T-cell (primary cell): ENCODE measurements at regions not wholly inside any gene's neighbourhood (a gene's known extent, or its start where the extent isn't known, plus 50 kb on each side); places are given as distances from the start of the nearest gene placed in this dataset.

Source experiments
- ATAC-seq, 4 experiments: fragments of 200-7000 bp in 3 of 4; fragments of 150-1000 bp in 1 of 4; cut with Tn5 transposase; replicated peaks in 1 of 4; 1 replicate in 3 of 4; 2 replicates in 1 of 4; pipeline ENCODE4 v1.10.0; 2021; ENCODE audit warnings: moderate library complexity in 3 of 4, mild to moderate bottlenecking in 2 of 4, moderate number of reproducible peaks in 1 of 4
- CTCF ChIA-PET, 2 donors: fragments of 300-600 bp; sonication (Branson Sonifier 250); formaldehyde crosslinking; loops; one replicate each; lab custom pipeline; 2022; ENCODE audit warnings: antibody characterized with exemption in 2 of 2; lab: Charles Lee
- POLR2A ChIA-PET, 2 donors: fragments of 300-600 bp; sonication (Branson Sonifier 250); formaldehyde crosslinking; loops; one replicate each; lab custom pipeline; 2022; ENCODE audit warnings: antibody characterized with exemption in 2 of 2; lab: Charles Lee
- DNase-seq, 35 experiments: peaks; one replicate each; pipeline versions ENCODE4 v3.0.0 to v3.0.0-alpha.2; 2013 to 2023
- H3K27ac ChIP-seq: one replicate; pipeline ENCODE4 v1.5.1; 2013; ENCODE audit warnings: low read length
- H3K27me3 ChIP-seq, 2 experiments: replicated peaks in 1 of 2; 1 replicate in 1 of 2; 2 replicates in 1 of 2; pipeline versions ENCODE4 v1.6.1 to v1.7.0; 2013; ENCODE audit warnings: low read length in 1 of 2, mixed read lengths in 1 of 2; ENCODE audit not compliant: control insufficient read depth in 2 of 2, insufficient read depth in 2 of 2; ENCODE audit errors: extremely low read depth in 1 of 2
- H3K36me3 ChIP-seq, 2 donors: 1 replicate in 1 of 2; 2 replicates in 1 of 2; pipeline versions ENCODE4 v1.6.1 to v1.7.0; 2013; ENCODE audit warnings: low read length in 1 of 2; ENCODE audit not compliant: control insufficient read depth in 2 of 2, insufficient read depth in 1 of 2; ENCODE audit errors: extremely low read depth in 1 of 2
- H3K4me1 ChIP-seq, 2 experiments: 1 replicate in 1 of 2; 2 replicates in 1 of 2; pipeline versions ENCODE4 v1.6.1 to v1.7.0; 2013; ENCODE audit warnings: low read length in 2 of 2, mixed read lengths in 1 of 2; ENCODE audit not compliant: insufficient read depth in 2 of 2, control insufficient read depth in 1 of 2; ENCODE audit errors: extremely low read depth in 1 of 2
- H3K4me3 ChIP-seq, 2 donors: 1 replicate in 1 of 2; 2 replicates in 1 of 2; pipeline versions ENCODE4 v1.5.1 to v1.7.0; 2013; ENCODE audit warnings: mild to moderate bottlenecking in 2 of 2, low read length in 1 of 2, moderate library complexity in 1 of 2; ENCODE audit not compliant: control insufficient read depth in 1 of 2; ENCODE audit errors: extremely low read depth in 1 of 2
- H3K9me3 ChIP-seq: 2 replicates; pipeline ENCODE4 v1.7.0; 2013
- H3K27ac Mint-ChIP-seq, 2 donors: one replicate each; pipeline ENCODE4 v1.8.0; 2020 to 2021; ENCODE audit warnings: mild to moderate bottlenecking in 2 of 2, mixed read lengths in 2 of 2
- H3K27me3 Mint-ChIP-seq, 2 donors: one replicate each; pipeline ENCODE4 v1.8.0; 2021 to 2022; ENCODE audit warnings: mixed read lengths in 2 of 2
- H3K36me3 Mint-ChIP-seq: one replicate; pipeline ENCODE4 v1.8.0; 2021; ENCODE audit warnings: mixed read lengths
- H3K4me1 Mint-ChIP-seq, 3 donors: one replicate each; pipeline ENCODE4 v1.8.0; 2020 to 2022; ENCODE audit warnings: mixed read lengths in 3 of 3, mild to moderate bottlenecking in 1 of 3
- H3K4me3 Mint-ChIP-seq, 3 donors: one replicate each; pipeline ENCODE4 v1.8.0; 2020 to 2022; ENCODE audit warnings: mild to moderate bottlenecking in 3 of 3, mixed read lengths in 3 of 3, moderate library complexity in 3 of 3
- H3K9me3 Mint-ChIP-seq, 3 donors: one replicate each; pipeline ENCODE4 v1.8.0; 2020 to 2022; ENCODE audit warnings: mixed read lengths in 3 of 3
- WGBS: methylation state at CpG from one replicate; pipeline ENCODE4 v1.1.5; 2013; ENCODE audit warnings: missing lambda C conversion rate; ENCODE audit not compliant: insufficient coverage; 5-methylcytosine and 5-hydroxymethylcytosine counted together

GRCh38 chr6:134560019-134560418 is 242.1 kb upstream of the SGK1 start:
- Mint-ChIP-seq H3K4me1 (peaks cover 0 to 5% (median 3%) of the 10 kb centered on the region in 3 donors), H3K27ac (no peak overlapping the region), H3K9me3 (peaks cover 0 to 3% (median 0%) of the 10 kb centered on the region in 3 donors), H3K27me3 (no peaks in the 10 kb centered on the region), H3K36me3 (peaks cover 2% of the 10 kb centered on the region), H3K4me3 (no peak overlapping the region)
- ChIA-PET POLR2A (interaction anchor here in 1 of 2 donors (0.5 kb wide), 1 partner anchor 36 kb away, joined by 4 read pairs; no protein-coding TSS in a partner anchor), CTCF (interaction anchor here in 1 of 2 donors (0.6 kb wide), 1 partner anchor 28 kb away, joined by 4 read pairs; no protein-coding TSS in a partner anchor)
- Histone ChIP-seq H3K4me3 (no peak overlapping the region), H3K36me3 (no peaks in the 10 kb centered on the region), H3K4me1 (no peaks in the 10 kb centered on the region), H3K27ac (no peak overlapping the region), H3K27me3 (no peaks in the 10 kb centered on the region), H3K9me3 (no peaks in the 10 kb centered on the region)
- ATAC-seq (no peak), DNase-seq (no peak)

GRCh38 chr6:134557509-134557908 is 239.6 kb upstream of the SGK1 start:
- Histone ChIP-seq H3K9me3 (no peaks in the 10 kb centered on the region), H3K27me3 (no peaks in the 10 kb centered on the region), H3K27ac (no peak overlapping the region), H3K36me3 (no peaks in the 10 kb centered on the region), H3K4me3 (no peak overlapping the region), H3K4me1 (no peaks in the 10 kb centered on the region)
- no peak for ATAC-seq
- Mint-ChIP-seq H3K4me1 (peaks cover 0 to under 1% (median 0%) of the 10 kb centered on the region in 3 donors), H3K9me3 (peaks cover 0 to 6% (median 3%) of the 10 kb centered on the region in 3 donors), H3K4me3 (no peak overlapping the region), H3K36me3 (peaks cover 2% of the 10 kb centered on the region), H3K27ac (no peak overlapping the region), H3K27me3 (no peaks in the 10 kb centered on the region)
- ChIA-PET POLR2A (no interaction called here), CTCF (no interaction called here)
- no CpG with 5 or more reads among the region's 1 CpG for WGBS
- no peak for DNase-seq

- H3K9me3 ChIP-seq = no peaks in the 10 kb centered on the region
- POLR2A ChIA-PET = no interaction called here
- WGBS = no CpG with 5 or more reads among the region's 1 CpG
- H3K9me3 Mint-ChIP-seq = peaks cover 0 to 6% (median 3%) of the 10 kb centered on the region in 3 donors
- H3K36me3 Mint-ChIP-seq = peaks cover 2% of the 10 kb centered on the region
- no peaks in the 10 kb centered on the region for H3K4me1 ChIP-seq
- H3K27ac Mint-ChIP-seq = no peak overlapping the region
- no peaks in the 10 kb centered on the region for H3K4me1 Mint-ChIP-seq
- DNase-seq (no peak), ATAC-seq (no peak)
- H3K36me3 ChIP-seq = no peaks in the 10 kb centered on the region
- no peak overlapping the region for H3K4me3 Mint-ChIP-seq
- H3K27me3 ChIP-seq = no peaks in the 10 kb centered on the region
- CTCF ChIA-PET = interaction anchor here in 1 of 2 donors (0.6 kb wide), 1 partner anchor 589 kb away, joined by 3 read pairs; no protein-coding TSS in a partner anchor
- peaks cover 0 to 3% of the 10 kb centered on the region in 2 donors for H3K27me3 Mint-ChIP-seq
- no peak overlapping the region for H3K4me3 ChIP-seq
- H3K27ac ChIP-seq = no peak overlapping the region
Observed at GRCh38 chr6:134555672-134556071, 237.8 kb upstream of the SGK1 start.

DNA sequence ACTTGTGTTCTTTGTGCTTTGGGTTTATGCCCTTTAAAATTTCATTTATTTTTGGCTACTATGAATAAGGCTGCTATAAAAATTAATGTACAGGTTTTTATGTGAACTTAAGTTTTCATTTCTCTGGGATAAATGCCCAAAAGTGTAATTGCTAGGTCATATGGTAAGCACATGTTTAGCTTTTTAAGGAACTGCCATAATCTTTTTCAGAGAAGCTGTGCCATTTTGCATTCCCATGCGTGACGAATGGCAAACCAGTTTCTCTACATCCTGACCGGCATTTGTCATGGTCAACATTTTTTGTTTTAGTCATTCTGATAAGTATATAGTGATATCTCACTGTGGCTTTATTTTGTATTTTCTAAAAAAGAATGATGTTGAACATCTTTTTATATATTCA is 236.0 kb upstream of the SGK1 start:
- H3K4me1 ChIP-seq = no peaks in the 10 kb centered on the region
- H3K4me3 ChIP-seq = no peak overlapping the region
- Mint-ChIP-seq H3K9me3 (peaks cover 0 to 6% (median 3%) of the 10 kb centered on the region in 3 donors), H3K4me3 (no peak overlapping the region), H3K36me3 (peaks cover 2% of the 10 kb centered on the region), H3K4me1 (no peaks in the 10 kb centered on the region), H3K27ac (no peak overlapping the region), H3K27me3 (peaks cover 0 to 3% of the 10 kb centered on the region in 2 donors)
- no peaks in the 10 kb centered on the region for H3K36me3 ChIP-seq
- ATAC-seq = no peak
- no CpG with 5 or more reads among the region's 3 CpGs for WGBS
- ChIA-PET POLR2A (no interaction called here), CTCF (no interaction called here)
- DNase-seq = no peak
- no peaks in the 10 kb centered on the region for H3K27me3 ChIP-seq
- no peaks in the 10 kb centered on the region for H3K9me3 ChIP-seq
- no peak overlapping the region for H3K27ac ChIP-seq

DNA sequence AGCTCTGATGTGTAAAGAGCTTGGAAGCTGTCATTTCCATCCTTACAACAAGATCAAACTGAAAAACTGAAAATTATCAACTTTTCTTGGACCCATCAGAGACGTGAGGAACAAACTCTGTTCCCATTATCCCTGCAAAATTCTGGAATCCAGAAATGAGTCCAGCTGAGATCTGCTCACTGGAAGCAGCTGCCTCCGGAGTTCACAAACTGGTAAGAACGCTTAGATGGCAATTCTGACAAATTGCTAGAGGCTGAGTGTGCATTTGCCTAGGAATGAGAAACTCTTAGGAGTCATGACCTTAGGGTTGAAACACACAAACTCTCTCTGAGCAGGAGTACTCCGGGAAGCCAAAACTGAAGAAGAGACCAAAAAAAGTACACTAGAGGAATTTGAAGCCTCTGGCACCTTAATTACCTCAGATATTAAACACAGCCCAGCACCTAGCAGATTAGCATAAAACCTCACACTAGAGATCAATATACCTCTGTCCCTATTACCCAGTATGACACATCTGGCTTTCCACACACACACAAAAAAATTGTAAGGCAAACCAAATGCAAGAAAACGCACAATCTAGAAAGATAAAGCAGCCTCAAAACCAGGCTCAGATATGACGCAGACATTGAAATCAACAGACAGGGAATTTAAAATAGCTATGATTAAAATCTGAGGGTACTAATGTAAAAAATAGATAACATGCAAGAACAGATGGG is 233.5 kb upstream of the SGK1 start:
- CTCF ChIA-PET = interaction anchor here in 1 of 2 donors (0.8 kb wide), 1 partner anchor 31 kb away, joined by 3 read pairs; no protein-coding TSS in a partner anchor
- H3K27ac ChIP-seq = no peak overlapping the region
- H3K9me3 ChIP-seq = no peaks in the 10 kb centered on the region
- no peak overlapping the region for H3K4me3 Mint-ChIP-seq
- no peaks in the 10 kb centered on the region for H3K4me1 ChIP-seq
- 58% methylated on average over 2 of the region's 6 CpGs for WGBS
- no peak for ATAC-seq
- DNase-seq = no peak
- H3K27ac Mint-ChIP-seq = no peak overlapping the region
- H3K36me3 Mint-ChIP-seq = peaks cover 2% of the 10 kb centered on the region
- POLR2A ChIA-PET = no interaction called here
- no peak overlapping the region for H3K4me3 ChIP-seq
- peaks cover 0 to 6% (median 3%) of the 10 kb centered on the region in 3 donors for H3K9me3 Mint-ChIP-seq
- peaks cover 0 to 3% of the 10 kb centered on the region in 2 donors for H3K27me3 Mint-ChIP-seq
- H3K4me1 Mint-ChIP-seq = no peaks in the 10 kb centered on the region
- no peaks in the 10 kb centered on the region for H3K27me3 ChIP-seq
- H3K36me3 ChIP-seq = no peaks in the 10 kb centered on the region

DNA sequence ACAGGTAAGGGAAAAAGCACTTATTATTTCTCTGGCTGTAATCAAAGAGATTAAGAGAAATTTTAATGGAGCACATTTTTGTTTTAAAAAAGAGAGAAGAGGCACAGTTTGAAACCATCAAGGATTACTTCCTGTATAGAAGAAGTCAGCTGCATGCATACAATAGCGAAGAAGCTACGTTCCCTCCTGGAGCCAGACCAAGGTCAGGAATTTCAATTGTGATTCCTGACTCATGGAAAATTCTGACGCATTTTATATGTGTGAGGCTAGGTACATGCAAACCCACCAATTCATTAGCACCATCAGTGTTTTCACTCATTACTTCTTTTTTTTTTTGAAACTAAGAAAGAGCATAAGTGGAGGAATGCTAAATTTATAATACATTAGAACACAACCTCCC is 232.7 kb upstream of the SGK1 start:
- Histone ChIP-seq H3K4me3 (no peak overlapping the region), H3K9me3 (no peaks in the 10 kb centered on the region), H3K27ac (no peak overlapping the region), H3K4me1 (no peaks in the 10 kb centered on the region), H3K27me3 (no peaks in the 10 kb centered on the region), H3K36me3 (no peaks in the 10 kb centered on the region)
- ATAC-seq (no peak), DNase-seq (no peak)
- ChIA-PET POLR2A (no interaction called here), CTCF (no interaction called here)
- H3K36me3 Mint-ChIP-seq = peaks cover 2% of the 10 kb centered on the region
- WGBS = 80% methylated on average over 1 of the region's 3 CpGs
- H3K4me1 Mint-ChIP-seq = no peaks in the 10 kb centered on the region
- peaks cover 0 to 6% (median 2%) of the 10 kb centered on the region in 3 donors for H3K9me3 Mint-ChIP-seq
- peaks cover 0 to 3% of the 10 kb centered on the region in 2 donors for H3K27me3 Mint-ChIP-seq
- H3K27ac Mint-ChIP-seq = no peak overlapping the region
- no peak overlapping the region for H3K4me3 Mint-ChIP-seq
